ENCODE measurements at regions not wholly inside any gene's neighbourhood (a gene's known extent, or its start where the extent isn't known, plus 50 kb on each side); places are given as distances from the start of the nearest gene placed in this dataset.

- no TSS peak for BruUV-seq (replicated peaks)
- Mint-ChIP-seq H3K27me3 (ENCODE audit: insufficient read depth, unreplicated experiment) (peaks cover 39% of the 10 kb centered on the region), H3K27ac (ENCODE audit: low read depth, unreplicated experiment) (no peak overlapping the region), H3K36me3 (ENCODE audit: insufficient read depth, unreplicated experiment) (no peaks in the 10 kb centered on the region), H3K4me3 (ENCODE audit: unreplicated experiment) (no peak overlapping the region), H3K9me3 (ENCODE audit: unreplicated experiment) (no peaks in the 10 kb centered on the region), H3K4me1 (ENCODE audit: insufficient read depth, unreplicated experiment) (no peaks in the 10 kb centered on the region)
- intact Hi-C loops (cut with micrococcal nuclease): no loop called here
- ChIA-PET POLR2A (no interaction called here), CTCF (no interaction called here)
- TF ChIP-seq, protein P1, sequence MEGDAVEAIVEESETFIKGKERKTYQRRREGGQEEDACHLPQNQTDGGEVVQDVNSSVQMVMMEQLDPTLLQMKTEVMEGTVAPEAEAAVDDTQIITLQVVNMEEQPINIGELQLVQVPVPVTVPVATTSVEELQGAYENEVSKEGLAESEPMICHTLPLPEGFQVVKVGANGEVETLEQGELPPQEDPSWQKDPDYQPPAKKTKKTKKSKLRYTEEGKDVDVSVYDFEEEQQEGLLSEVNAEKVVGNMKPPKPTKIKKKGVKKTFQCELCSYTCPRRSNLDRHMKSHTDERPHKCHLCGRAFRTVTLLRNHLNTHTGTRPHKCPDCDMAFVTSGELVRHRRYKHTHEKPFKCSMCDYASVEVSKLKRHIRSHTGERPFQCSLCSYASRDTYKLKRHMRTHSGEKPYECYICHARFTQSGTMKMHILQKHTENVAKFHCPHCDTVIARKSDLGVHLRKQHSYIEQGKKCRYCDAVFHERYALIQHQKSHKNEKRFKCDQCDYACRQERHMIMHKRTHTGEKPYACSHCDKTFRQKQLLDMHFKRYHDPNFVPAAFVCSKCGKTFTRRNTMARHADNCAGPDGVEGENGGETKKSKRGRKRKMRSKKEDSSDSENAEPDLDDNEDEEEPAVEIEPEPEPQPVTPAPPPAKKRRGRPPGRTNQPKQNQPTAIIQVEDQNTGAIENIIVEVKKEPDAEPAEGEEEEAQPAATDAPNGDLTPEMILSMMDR (IDR thresholded peaks at IDR 0.05; ENCODE audit: unreplicated experiment): no peak
- DNase-seq (ENCODE audit: unreplicated experiment): no peak
Measured at GRCh38 chr7:85356916-85357315, 170.1 kb upstream of the SEMA3D start.

- BruUV-seq (replicated peaks): no TSS peak
- TF ChIP-seq, protein P1 (IDR thresholded peaks at IDR 0.05; ENCODE audit: unreplicated experiment): no peak
- H3K9me3 Mint-ChIP-seq (ENCODE audit: unreplicated experiment): no peaks in the 10 kb centered on the region
- no peak for DNase-seq (ENCODE audit: unreplicated experiment)
- ChIA-PET CTCF (no interaction called here), POLR2A (no interaction called here)
- H3K27ac Mint-ChIP-seq (ENCODE audit: low read depth, unreplicated experiment): no peak overlapping the region
- H3K36me3 Mint-ChIP-seq (ENCODE audit: insufficient read depth, unreplicated experiment): no peaks in the 10 kb centered on the region
- intact Hi-C loops (cut with micrococcal nuclease): no loop called here
- H3K4me3 Mint-ChIP-seq (ENCODE audit: unreplicated experiment): no peak overlapping the region
- peaks cover 44% of the 10 kb centered on the region for H3K27me3 Mint-ChIP-seq (ENCODE audit: insufficient read depth, unreplicated experiment)
- no peaks in the 10 kb centered on the region for H3K4me1 Mint-ChIP-seq (ENCODE audit: insufficient read depth, unreplicated experiment)
Measured at GRCh38 chr7:85343484-85343883, 156.6 kb upstream of the SEMA3D start.

DNA sequence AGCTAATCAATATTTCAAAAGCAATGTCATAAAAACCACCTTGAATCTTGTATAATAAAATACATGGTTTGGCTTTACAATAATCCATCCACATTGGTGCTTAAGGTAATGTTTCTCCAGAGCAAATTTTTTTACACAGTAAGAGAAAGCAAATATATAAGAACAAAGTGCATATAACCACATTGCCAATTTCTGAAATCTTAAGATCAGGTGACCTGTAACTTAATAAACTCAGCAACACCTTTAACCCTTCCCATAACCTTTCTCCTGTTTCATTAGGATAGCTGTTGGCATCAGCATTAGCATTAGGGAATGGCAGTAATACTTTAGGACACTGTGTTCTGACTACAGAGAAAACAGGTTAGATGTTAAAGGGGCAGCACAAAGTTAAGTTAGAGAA lies 155.9 kb upstream of the SEMA3D start:
- POLR2A ChIA-PET: no interaction called here
- Mint-ChIP-seq H3K36me3 (ENCODE audit: insufficient read depth, unreplicated experiment) (no peaks in the 10 kb centered on the region), H3K4me1 (ENCODE audit: insufficient read depth, unreplicated experiment) (no peaks in the 10 kb centered on the region), H3K27ac (ENCODE audit: low read depth, unreplicated experiment) (no peak overlapping the region), H3K9me3 (ENCODE audit: unreplicated experiment) (no peaks in the 10 kb centered on the region), H3K27me3 (ENCODE audit: insufficient read depth, unreplicated experiment) (peaks cover 47% of the 10 kb centered on the region), H3K4me3 (ENCODE audit: unreplicated experiment) (no peak overlapping the region)
- CTCF ChIA-PET: no interaction called here
- intact Hi-C loops (cut with micrococcal nuclease): no loop called here
- no peak for DNase-seq (ENCODE audit: unreplicated experiment)
- TF ChIP-seq, protein P1 (IDR thresholded peaks at IDR 0.05; ENCODE audit: unreplicated experiment): no peak
- no TSS peak for BruUV-seq (replicated peaks)

- Mint-ChIP-seq H3K27me3 (ENCODE audit: insufficient read depth, unreplicated experiment) (peaks cover 56% of the 10 kb centered on the region), H3K9me3 (ENCODE audit: unreplicated experiment) (no peaks in the 10 kb centered on the region), H3K27ac (ENCODE audit: low read depth, unreplicated experiment) (no peak overlapping the region), H3K36me3 (ENCODE audit: insufficient read depth, unreplicated experiment) (no peaks in the 10 kb centered on the region), H3K4me3 (ENCODE audit: unreplicated experiment) (no peak overlapping the region), H3K4me1 (ENCODE audit: insufficient read depth, unreplicated experiment) (no peaks in the 10 kb centered on the region)
- POLR2A ChIA-PET: no interaction called here
- CTCF ChIA-PET: no interaction called here
- intact Hi-C loops (cut with micrococcal nuclease): no loop called here
- DNase-seq (ENCODE audit: unreplicated experiment): no peak
- TF ChIP-seq, protein P1 (IDR thresholded peaks at IDR 0.05; ENCODE audit: unreplicated experiment): no peak
- no TSS peak for BruUV-seq (replicated peaks)
Measured at GRCh38 chr7:85341973-85342372, 155.1 kb upstream of the SEMA3D start.

All from MCF 10A (cell line).